Iris pigment epithelial cell (primary cell): ENCODE measurements at regions not wholly inside any gene's neighbourhood (a gene's known extent, or its start where the extent isn't known, plus 50 kb on each side); places are given as distances from the start of the nearest gene placed in this dataset.

Experiments used
- DNase-seq: peaks from one replicate; pipeline ENCODE4 v3.0.0-alpha.2; 2011; ENCODE audit warnings: low read depth

DNA sequence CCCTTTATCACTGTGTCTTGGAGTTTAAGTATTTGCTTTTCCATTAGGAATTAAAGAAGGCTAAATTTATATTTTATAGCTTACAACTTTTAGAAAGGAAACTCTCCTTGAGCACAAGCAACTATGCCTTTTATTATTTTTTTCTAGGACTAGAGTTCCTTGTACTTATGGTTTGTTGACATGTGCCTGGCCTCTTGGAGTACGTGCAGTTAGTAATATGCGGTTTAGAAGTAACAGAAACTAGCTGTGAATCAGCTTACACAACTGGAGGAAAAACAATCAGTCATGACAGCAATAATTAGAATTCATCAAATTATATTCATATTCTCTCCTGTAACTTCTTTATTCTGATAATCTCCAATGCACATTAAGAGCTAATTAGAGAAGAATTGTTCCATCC, 428.7 kb downstream of the AEBP2 start:
- DNase-seq: no peak

DNA sequence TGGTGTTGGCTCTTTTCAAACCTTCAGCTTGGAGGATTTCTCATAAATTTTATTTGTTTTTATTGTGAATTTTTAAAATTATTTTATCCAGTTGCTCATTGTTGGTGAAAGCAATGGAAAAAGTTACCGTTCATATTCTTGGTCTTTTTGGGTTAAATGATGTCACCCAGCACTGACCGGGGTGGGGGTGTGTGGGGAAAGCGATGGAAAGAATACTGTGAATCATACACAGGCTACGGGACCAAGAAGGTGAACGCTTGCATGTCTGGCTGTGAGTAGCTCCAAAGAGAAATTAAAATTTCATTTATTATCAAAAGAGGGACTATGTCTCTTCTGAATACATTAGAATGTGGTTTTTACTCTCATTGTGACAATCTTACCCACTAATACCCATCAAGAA, 430.1 kb downstream of the AEBP2 start:
- DNase-seq: peak; percentile 60

DNA sequence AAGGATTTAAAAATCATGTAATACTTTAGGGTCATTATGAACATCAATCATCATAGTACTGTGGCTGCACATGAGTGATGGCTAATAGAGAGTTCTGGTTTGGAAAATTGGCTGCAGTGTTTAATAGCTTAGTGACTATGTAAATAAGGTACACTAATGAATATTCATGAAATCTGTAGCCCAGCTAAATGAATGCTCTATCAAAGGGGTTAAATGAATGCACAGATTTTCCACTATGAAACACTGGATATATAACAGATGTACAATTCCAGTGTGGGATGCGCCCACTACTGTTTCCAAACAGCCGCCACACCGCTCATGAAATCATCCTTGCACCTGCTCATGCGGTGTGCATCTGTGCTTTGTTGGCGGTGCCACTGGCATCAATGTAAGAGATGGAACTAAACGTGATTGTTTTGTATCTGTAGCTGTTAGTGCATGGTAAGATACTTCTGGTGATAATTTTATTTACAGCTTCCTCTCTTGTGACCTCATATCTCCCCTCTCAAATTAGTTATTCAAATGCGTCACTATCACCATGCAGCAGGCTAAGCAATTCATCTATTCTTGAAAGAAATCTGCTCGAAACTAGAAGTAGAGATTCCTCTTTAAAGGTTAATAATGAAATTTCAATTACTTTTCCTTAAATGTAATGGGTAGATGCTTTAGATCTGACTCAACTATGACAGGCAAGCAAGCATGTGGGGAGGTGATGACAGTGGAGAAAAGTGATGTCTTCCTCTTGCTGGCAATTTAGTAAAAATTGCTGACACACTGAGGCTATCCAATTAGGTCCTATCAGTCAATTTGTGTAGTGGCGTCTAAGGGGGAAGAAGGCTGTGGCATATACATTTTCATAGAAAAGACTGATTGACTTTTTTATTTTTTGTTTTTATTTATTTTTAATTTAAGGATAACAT, 433.6 kb downstream of the AEBP2 start:
- no peak for DNase-seq

DNA sequence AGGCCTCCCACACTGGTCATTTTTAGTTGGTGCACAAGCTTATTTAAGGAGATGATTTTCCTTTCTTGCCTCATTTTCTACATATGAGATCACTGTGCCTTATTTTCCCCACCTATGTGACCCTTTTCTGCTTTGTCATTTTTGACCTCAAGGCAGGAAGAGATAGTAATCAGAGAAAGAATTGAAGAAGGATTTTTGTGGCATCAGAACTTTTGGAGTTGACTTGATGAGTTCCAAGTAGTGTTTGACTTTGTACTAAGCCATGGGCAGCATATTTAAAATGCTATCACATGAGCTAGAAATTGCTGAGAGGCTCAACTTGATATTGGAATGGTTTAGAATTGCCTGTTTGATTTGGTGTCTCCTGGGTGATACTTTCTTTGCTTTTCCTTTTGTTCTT, 440.8 kb downstream of the AEBP2 start:
- DNase-seq: no peak

DNA sequence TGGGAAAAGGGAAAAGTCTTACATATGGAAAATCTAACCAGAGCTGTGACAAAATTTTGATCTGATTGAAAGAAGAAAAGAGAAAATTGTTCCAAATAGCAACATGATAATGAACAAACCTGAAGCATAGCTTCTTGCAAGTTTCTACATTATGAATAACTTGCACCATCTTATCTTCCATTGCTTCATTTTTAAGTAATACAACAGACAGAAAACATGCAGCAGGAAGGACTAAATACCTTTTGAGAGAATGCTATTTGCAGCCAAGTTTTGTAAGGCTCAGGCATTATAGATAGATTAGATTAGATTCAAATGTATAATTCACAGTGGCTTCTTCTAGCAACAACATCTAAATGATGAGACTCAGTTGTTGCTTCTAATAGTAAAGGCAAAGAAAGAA, 441.4 kb downstream of the AEBP2 start:
- no peak for DNase-seq

DNA sequence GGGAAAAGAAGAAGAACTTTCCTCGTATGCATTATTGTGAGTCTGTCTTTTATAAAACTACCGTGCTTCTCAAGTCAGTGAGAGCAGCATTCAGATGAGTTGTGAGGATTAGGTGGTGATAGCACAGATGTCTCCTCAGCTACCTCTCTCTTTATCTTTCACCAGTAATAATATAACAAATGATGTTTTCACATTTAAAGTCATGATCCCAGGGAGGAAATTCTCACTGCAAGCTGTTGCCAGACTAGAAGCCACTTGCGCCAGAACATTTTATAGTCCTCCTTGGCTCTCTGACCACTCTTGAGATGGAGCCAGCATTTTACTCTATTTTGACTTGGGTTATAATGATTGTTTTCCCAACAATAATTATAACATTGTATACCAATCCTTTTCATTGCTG, 443.1 kb downstream of the AEBP2 start:
- DNase-seq: no peak

DNA sequence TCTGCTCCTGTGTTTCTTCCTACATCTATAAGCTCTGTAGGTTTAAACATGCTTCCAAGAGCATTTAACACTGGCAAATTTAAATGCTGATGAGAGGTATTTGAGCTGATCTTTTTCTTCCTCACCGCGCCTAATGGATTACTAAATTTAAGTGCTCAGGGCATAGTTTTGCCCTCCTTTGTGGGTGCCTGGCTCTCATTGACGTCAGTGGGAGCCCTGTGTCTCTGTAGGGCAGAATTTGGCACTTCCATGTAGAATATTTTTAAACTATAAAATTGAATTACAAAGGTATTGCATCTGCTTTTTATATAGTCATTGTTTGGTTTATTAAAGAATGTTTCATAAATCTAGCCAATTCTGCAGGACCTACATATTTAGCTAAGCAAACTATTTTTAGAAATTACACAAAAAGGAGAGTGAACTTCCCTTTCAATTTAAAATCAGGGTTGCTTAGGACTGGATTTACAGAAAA, 444.8 kb downstream of the AEBP2 start:
- DNase-seq: no peak

DNA sequence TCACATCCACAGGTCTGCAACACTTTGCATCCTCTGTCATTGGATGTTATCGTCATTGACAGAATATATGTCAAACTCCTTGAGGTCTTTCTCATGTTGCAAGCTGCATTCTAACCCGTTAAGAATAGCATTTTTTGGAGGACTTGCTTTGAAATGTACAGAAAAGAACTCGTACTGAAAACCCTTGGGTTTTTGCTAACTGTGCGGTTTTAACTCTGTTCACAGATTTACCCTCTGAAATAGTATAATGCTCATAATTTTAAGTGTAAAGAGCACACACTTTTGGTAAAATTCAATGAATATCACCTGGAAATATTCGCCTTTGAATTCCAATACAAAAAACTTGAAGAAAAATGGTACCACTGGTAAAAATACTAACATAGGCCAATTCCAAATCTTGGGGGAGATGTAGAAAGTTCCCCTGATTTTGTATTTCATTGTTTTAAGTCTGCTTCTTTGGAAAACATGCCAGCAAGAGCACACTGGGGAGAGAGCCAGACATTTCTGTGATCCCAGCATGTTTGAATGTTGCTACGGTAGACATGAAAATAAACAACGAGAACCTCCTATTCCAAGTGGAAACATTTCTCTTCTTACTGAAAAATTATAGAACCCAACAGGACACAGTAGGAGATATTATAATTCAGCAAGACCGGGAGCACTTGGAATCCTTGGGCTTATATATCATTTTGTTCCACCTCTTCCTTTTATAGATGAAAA, 446.0 kb downstream of the AEBP2 start:
- DNase-seq: no peak

DNA sequence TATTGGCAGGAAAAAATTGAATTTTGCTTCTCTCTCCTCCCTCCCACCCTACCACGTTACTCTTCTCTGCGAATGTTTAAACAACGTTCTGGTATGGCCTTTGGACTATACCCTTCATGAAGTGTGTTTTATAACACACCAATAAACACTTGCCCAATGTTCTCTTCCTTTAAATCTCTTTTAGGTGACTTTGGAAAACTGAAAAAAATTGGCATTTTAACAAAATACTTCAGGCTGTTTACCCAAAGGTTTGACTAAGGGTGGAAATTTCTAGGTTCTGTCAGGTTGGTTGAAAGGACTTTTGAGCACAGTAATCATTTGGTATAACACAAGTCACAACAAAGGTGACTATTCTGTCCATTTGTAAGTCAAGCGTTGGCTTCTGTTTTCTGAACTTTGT, 446.8 kb downstream of the AEBP2 start:
- DNase-seq: no peak

DNA sequence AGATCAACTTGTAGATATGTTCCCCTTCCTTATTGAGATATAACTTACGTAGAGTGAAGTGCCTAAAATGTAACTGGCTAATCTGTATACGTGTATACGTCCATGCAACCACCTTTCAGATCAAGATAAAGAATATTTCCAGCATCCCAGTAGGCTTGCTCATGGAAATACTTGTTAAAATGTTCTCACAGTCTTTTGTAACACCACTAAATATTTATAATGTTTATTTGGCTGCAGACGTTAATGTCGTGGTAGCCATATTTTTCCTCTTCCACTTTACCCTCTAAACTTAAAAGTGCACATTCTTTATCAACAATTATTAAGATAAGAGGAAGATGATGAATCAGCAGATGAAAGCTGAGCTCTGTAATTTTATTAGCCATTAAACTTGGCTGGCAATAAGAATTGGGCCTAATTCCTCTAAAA, 447.4 kb downstream of the AEBP2 start:
- peak; percentile 17 for DNase-seq

DNA sequence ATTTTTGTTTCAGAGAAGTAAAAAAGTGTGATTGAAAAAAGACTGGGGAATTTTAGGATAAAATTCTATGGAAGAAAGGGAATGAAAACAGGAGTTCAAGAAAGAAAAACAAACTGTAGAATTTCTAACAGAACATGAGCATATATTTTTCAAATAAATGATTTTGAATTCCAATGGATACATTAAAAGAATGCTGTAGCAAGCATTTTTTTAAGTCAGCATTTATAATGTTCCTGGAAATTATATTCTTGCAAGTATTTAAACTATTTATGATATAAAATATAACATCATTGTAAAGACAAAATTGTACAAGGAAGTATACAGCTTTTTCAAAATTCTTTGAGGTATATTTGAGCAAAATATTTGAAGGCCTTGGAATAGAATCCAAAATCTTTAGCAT, 450.7 kb downstream of the AEBP2 start:
- no peak for DNase-seq

DNA sequence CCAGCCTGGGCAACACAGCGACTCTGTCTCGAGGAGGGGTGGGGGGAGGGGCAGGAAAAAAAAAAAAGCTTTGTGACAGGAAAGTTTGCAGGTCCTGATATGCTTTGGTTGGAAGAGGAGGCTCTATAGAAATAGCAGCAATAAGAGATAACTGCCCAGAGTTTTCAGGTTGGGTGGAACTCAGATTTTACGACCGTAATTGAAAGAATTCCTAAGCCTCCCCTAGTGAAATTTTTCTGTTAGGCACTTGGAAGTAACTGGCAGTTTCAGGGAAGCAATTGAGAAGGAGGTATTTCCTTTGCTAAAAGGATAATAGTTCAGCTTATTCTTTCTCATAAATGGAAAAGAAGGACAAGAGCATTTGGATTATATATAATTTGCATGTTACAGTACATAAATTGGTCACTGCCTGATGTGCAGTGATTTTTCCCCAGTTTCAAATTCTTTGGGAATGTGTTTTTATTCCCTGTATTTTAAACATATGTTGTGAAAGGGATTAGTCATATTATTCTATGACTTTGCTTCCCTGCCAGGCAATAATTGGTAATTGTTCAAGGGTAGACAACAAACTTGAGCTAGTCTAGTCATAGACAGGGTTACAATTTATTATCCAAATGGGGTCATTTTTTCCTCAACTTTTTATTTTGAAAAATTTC, 452.8 kb downstream of the AEBP2 start:
- DNase-seq: no peak

DNA sequence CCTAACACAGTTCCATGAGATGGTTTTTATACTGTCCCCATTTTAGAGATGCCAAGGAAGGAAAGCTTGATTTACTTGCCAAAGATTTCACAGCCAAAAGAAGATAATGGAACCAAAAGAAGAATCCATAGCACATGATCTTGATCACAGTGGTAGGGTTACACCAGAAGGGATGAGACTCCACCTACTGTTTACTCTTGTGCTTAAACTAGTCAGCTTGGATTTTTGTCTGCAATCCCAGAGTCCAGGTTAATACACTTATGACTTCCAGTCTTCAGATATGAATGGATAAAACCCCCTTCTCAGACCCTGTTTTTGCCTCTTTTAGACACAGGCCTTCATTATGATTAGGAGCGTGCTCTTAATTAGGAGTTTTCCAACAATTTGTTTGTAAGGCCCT, 454.2 kb downstream of the AEBP2 start:
- peak; percentile 74 for DNase-seq

DNA sequence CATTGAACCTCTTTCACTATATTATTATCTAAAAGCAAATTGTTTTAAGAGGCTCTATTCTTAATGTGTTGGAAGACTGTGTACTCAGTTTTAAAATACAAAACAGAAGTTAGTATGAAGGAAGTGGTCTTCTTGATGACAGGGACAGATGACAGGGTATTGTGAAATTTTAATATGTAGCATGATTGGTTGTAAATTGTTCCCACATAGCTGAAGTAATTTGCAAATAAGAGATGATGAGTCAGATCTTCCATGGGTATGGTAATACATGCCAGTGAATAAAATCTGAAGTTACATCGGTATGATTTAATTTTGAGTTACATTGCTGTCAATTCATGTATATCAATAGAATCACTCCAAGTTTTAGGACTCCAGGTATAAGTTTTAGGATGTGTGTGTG, 454.8 kb downstream of the AEBP2 start:
- DNase-seq: peak; percentile 73

DNA sequence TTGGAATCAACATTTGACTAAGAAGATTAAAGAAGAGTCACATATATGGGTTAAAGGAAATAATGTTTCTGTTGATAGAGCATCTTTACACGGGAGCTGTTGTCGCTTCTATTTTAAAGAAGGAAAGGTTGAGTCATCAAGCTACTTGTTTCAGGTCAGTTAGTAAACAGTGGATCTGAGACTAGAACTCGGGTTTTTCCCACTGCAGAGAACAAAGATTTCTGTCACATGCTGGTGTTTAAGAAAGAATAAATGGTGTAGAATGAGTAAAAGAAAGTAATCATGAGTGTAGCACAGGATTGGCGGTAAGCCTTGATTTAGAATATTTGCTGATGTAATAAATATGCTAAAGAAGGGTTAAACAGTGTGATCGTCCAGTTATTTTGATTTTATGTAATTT, 455.5 kb downstream of the AEBP2 start:
- DNase-seq: peak; percentile 73

DNA sequence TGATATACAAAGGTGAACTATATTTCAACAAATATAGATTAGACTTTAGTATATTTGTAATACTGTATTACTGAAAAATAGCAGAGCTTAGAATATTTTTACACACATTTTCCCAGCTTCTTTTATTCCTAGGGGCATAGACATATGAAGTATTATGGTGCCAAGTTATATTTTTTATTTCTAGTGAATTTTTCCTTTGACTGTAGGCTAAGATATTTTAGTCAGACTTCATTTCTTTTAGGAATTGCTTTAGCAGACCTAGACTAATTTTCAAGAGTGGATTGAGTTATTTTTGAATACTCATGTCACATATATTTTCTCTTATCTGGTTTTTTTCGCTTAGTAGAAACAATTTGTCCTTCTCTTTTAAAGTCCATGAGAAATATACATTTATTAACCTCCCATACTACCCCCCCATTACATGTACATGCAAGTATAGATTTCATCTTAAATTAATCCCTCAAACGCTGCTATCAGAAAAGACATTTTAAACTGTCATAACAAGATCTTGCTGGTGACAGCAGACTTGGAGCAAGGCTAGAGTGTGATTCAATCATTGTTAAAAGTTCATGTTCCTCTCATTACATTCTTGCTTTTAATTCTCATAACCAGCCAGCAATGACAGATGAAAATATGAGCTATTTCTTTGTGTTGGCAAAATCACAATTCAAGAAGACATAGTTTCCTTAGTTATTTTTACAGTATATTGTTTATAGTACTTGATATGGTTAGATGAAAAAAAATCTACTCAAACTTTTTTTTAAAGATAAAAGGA, 456.1 kb downstream of the AEBP2 start:
- DNase-seq: no peak

DNA sequence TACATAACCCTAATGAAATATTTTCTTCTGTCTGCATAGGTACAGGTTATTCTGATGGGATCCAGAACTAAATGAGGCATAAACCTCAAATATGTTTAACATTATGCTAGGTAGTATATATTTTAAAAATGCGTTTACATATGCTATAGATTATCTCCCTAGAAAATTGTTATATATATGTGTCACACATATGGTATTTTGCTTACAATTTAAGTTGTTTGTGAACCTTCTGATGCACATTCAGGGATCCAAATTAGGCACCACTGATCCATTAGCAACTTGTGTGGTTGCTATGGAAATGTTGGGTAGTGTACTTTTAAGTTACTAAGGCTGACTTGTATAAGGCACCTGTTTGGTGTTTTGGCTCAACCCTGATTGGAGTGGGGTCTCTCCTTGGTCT, 456.7 kb downstream of the AEBP2 start:
- DNase-seq: no peak

DNA sequence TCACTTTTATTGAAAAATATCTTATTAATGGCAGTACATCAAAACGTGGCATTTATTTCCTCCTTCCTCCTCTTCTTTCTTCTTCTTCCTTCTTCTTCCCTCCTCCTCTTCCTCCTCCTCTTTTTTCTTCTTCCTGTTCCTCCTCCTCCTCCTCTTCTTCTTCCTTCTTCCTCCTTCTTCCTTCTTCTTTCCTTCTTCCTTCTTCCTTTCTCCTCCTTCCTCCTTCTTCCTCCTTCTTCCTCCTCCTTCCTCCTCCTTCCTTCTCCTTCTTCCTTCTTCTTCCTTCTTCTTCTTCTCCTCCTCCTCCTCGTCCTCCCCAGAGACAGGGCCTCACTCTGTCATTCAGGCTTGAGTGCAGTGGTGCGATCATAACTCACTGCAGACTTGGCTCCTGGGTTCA, 457.2 kb downstream of the AEBP2 start:
- no peak for DNase-seq

DNA sequence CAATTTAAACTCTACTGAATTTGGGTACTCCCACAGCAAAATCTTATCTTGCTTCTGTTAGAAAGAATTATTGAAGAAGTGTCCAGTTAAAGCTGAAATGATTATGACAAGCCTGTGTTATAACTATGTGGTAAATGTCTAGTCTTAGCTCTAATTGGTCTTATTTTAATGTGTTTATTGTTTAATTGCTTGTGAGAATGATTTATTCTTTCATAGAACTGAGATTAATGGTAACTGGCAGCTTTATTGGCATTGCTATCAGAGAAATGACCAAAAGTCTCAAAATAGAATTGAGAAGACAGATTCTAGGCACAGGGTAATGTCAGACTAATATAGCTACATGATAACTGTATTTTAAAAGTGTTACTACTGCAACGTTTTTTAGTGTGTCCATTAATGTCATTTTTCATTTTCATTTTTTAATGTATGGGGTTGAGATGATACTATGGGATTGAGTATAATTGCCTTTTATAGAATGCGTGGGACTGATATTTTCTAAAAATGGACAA, 458.7 kb downstream of the AEBP2 start:
- DNase-seq: no peak

DNA sequence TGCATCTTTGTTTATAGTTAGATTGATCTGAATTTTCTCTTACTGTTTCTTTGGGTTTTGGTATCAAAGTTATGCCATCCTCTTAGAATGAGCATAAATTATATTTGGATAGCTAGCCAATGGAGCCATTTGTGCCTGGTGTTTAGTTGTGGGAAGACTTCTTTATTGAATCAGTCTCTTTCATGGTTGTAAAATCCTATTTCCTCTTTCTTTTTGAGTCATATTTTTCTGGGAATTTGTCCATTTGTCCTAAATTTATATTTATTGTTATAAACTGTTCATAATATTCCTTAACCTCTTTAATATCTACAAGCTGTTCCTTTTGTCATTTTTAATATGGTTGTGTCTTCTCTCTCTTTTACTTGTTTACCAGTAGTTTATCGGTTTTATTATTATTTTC, 462.5 kb downstream of the AEBP2 start:
- no peak for DNase-seq

DNA sequence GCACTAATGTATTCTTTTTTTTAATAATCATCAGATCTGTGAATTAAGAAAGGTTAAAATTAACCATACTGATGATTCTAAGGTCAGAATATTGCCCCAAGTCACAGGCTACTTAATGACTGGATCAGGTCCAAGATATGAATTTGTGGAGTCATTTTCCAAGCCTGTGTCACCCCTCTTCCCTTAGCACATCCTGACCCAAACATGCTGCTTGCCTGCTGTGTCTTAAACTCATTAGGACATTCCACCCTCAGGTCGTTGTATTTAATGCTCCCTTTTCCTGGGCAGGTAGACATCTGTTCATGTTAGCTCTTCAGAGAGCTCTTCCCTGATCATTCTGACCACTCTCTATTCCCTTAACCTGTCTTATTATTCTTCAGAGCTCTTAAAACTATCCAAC, 463.5 kb upstream of the PDE3A start:
- no peak for DNase-seq

DNA sequence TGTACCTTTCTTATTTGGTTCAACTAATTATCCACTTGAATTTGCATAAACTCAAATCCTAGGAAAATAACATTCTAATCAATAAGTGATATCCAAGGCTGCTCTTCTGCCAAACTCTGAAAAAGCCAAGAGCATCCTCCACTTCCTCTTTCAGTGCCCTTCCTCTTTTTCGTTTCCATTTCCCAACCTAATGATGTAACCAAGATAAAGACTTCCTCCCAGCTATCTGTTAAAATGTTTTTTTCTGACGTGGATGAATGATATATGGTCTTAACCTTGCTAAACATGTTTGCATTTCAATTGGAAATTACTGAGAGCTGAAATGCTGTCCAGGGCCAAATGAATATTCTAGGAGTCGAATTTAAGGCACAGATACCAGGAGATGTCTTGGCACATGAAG, 459.5 kb upstream of the PDE3A start:
- DNase-seq: no peak
